ENCODE measurements at regions not wholly inside any gene's neighbourhood (a gene's known extent, or its start where the extent isn't known, plus 50 kb on each side); places are given as distances from the start of the nearest gene placed in this dataset.

DNA sequence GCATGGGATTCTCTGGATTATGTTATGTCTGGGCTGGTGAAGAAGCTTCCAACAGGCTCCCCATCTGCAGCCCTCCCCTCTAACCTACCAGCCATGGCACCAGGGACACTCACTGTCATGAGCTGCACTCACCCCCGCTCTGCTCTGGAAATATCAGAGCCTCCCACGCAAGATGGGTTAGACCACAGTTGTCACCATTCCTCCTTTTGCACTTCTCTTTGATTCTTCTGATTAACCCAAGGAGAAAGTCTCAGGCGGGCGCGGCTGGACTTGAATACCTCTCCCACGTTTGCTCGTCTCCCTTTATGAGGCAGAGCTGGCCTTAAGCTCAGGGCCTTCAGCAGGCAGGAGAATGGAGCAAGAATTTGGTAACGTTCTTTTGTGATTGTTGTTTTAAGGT is 128.1 kb downstream of the CEBPB start:
- ATAC-seq (ENCODE audit: insufficient read depth, low read depth) (no peak), DNase-seq (no peak)
- Histone ChIP-seq H4K20me1 (ENCODE audit: insufficient read depth, low read length) (0 out of 2 replicates have a peak, but pooled peaks cover 5% of the 10 kb centered on the region), H3K4me2 (ENCODE audit: insufficient read depth, low read length) (no peak overlapping the region), H3K4me3 (ENCODE audit: low read depth in 1 of 2, low read length in 2 of 2) (no peak overlapping the region), H3K4me1 (ENCODE audit: insufficient read depth, low read length) (no peaks in the 10 kb centered on the region), H3K9ac (ENCODE audit: low read depth, low read length) (no peak overlapping the region), H3K27ac (ENCODE audit: low read length) (no peak overlapping the region), H3K79me2 (ENCODE audit: insufficient read depth, low read length) (no peaks in the 10 kb centered on the region), H2AFZ (ENCODE audit: low read depth, low read length) (no peak overlapping the region), H3K9me3 (ENCODE audit: insufficient read depth, low read length, severe bottlenecking) (no peaks in the 10 kb centered on the region), H3K27me3 (ENCODE audit: insufficient read depth, low read length, poor library complexity) (no peaks in the 10 kb centered on the region), H3K36me3 (ENCODE audit: insufficient read depth, low read length) (no peaks in the 10 kb centered on the region)
- TF ChIP-seq EZH2 (IDR thresholded peaks at IDR 0.05; ENCODE audit: borderline replicate concordance, low read depth, low read length, severe bottlenecking) = no peak
- TF ChIP-seq, protein P1, sequence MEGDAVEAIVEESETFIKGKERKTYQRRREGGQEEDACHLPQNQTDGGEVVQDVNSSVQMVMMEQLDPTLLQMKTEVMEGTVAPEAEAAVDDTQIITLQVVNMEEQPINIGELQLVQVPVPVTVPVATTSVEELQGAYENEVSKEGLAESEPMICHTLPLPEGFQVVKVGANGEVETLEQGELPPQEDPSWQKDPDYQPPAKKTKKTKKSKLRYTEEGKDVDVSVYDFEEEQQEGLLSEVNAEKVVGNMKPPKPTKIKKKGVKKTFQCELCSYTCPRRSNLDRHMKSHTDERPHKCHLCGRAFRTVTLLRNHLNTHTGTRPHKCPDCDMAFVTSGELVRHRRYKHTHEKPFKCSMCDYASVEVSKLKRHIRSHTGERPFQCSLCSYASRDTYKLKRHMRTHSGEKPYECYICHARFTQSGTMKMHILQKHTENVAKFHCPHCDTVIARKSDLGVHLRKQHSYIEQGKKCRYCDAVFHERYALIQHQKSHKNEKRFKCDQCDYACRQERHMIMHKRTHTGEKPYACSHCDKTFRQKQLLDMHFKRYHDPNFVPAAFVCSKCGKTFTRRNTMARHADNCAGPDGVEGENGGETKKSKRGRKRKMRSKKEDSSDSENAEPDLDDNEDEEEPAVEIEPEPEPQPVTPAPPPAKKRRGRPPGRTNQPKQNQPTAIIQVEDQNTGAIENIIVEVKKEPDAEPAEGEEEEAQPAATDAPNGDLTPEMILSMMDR (IDR thresholded peaks at IDR 0.05; ENCODE audit: borderline replicate concordance, extremely low read depth, low read length, poor library complexity, severe bottlenecking) = no peak

- ATAC-seq (ENCODE audit: insufficient read depth, low read depth) = no peak
- Histone ChIP-seq H3K4me3 (ENCODE audit: low read depth in 1 of 2, low read length in 2 of 2) (no peak overlapping the region), H3K36me3 (ENCODE audit: insufficient read depth, low read length) (no peaks in the 10 kb centered on the region), H3K4me1 (ENCODE audit: insufficient read depth, low read length) (no peaks in the 10 kb centered on the region), H4K20me1 (ENCODE audit: insufficient read depth, low read length) (0 out of 2 replicates have a peak, but pooled peaks cover 5% of the 10 kb centered on the region), H2AFZ (ENCODE audit: low read depth, low read length) (no peak overlapping the region), H3K27ac (ENCODE audit: low read length) (no peak overlapping the region), H3K9me3 (ENCODE audit: insufficient read depth, low read length, severe bottlenecking) (no peaks in the 10 kb centered on the region), H3K9ac (ENCODE audit: low read depth, low read length) (no peak overlapping the region), H3K4me2 (ENCODE audit: insufficient read depth, low read length) (no peak overlapping the region), H3K27me3 (ENCODE audit: insufficient read depth, low read length, poor library complexity) (no peaks in the 10 kb centered on the region), H3K79me2 (ENCODE audit: insufficient read depth, low read length) (no peaks in the 10 kb centered on the region)
- no peak for DNase-seq
- TF ChIP-seq, protein P1 (IDR thresholded peaks at IDR 0.05; ENCODE audit: borderline replicate concordance, extremely low read depth, low read length, poor library complexity, severe bottlenecking) = no peak
- TF ChIP-seq EZH2 (IDR thresholded peaks at IDR 0.05; ENCODE audit: borderline replicate concordance, low read depth, low read length, severe bottlenecking) = no peak
Observed at GRCh38 chr20:50320005-50320900, 129.6 kb downstream of the CEBPB start.

GRCh38 chr20:50320901-50321796 is 130.5 kb downstream of the CEBPB start:
- Histone ChIP-seq H3K4me1 (ENCODE audit: insufficient read depth, low read length) (no peaks in the 10 kb centered on the region), H4K20me1 (ENCODE audit: insufficient read depth, low read length) (0 out of 2 replicates have a peak, but pooled peaks cover 5% of the 10 kb centered on the region), H3K79me2 (ENCODE audit: insufficient read depth, low read length) (no peaks in the 10 kb centered on the region), H3K4me2 (ENCODE audit: insufficient read depth, low read length) (no peak overlapping the region), H3K27me3 (ENCODE audit: insufficient read depth, low read length, poor library complexity) (no peaks in the 10 kb centered on the region), H3K36me3 (ENCODE audit: insufficient read depth, low read length) (no peaks in the 10 kb centered on the region), H3K9ac (ENCODE audit: low read depth, low read length) (no peak overlapping the region), H2AFZ (ENCODE audit: low read depth, low read length) (no peak overlapping the region), H3K9me3 (ENCODE audit: insufficient read depth, low read length, severe bottlenecking) (no peaks in the 10 kb centered on the region), H3K4me3 (ENCODE audit: low read depth in 1 of 2, low read length in 2 of 2) (no peak overlapping the region), H3K27ac (ENCODE audit: low read length) (no peak overlapping the region)
- TF ChIP-seq EZH2 (IDR thresholded peaks at IDR 0.05; ENCODE audit: borderline replicate concordance, low read depth, low read length, severe bottlenecking) = no peak
- DNase-seq = no peak
- no peak for ATAC-seq (ENCODE audit: insufficient read depth, low read depth)

Data from DND-41 (cell line).